Renal pelvis (tissue), 1 donor: ENCODE measurements at regions not wholly inside any gene's neighbourhood (a gene's known extent, or its start where the extent isn't known, plus 50 kb on each side); places are given as distances from the start of the nearest gene placed in this dataset.

Experiments
- DNase-seq: peaks from one replicate; pipeline ENCODE4 v3.0.0-alpha.2; 2013

- DNase-seq: no peak
These were observed 374.3 kb downstream of the DCAF12L2 start for GRCh38 chrX:125791787-125792186.

GRCh38 chrX:125810856-125811255 lies 355.2 kb downstream of the DCAF12L2 start:
- no peak for DNase-seq

- no peak for DNase-seq
These were observed 340.0 kb downstream of the DCAF12L2 start for GRCh38 chrX:125826080-125826479.

GRCh38 chrX:125826774-125827451 lies 339.2 kb downstream of the DCAF12L2 start:
- no peak for DNase-seq

- DNase-seq: no peak
These were observed 319.8 kb downstream of the DCAF12L2 start for GRCh38 chrX:125846271-125846670.

- DNase-seq: no peak
These were observed 315.4 kb downstream of the DCAF12L2 start for GRCh38 chrX:125850693-125851092.

GRCh38 chrX:125883169-125883568 lies 282.9 kb downstream of the DCAF12L2 start:
- no peak for DNase-seq

- no peak for DNase-seq
These were observed 271.1 kb downstream of the DCAF12L2 start for GRCh38 chrX:125894947-125895346.

- DNase-seq: no peak
These were observed 270.6 kb downstream of the DCAF12L2 start for GRCh38 chrX:125895518-125895917.

- no peak for DNase-seq
These were observed 239.8 kb downstream of the DCAF12L2 start for GRCh38 chrX:125926295-125926694.

GRCh38 chrX:125940985-125941384 lies 225.1 kb downstream of the DCAF12L2 start:
- no peak for DNase-seq

GRCh38 chrX:125947501-125947900 lies 218.6 kb downstream of the DCAF12L2 start:
- DNase-seq: no peak

- DNase-seq: no peak
These were observed 213.1 kb downstream of the DCAF12L2 start for GRCh38 chrX:125952973-125953372.

GRCh38 chrX:125953814-125954213 lies 212.3 kb downstream of the DCAF12L2 start:
- DNase-seq: peak; percentile 35

- DNase-seq: peak; percentile 4
These were observed 211.9 kb downstream of the DCAF12L2 start for GRCh38 chrX:125954236-125954635.

GRCh38 chrX:125977851-125978250 lies 188.2 kb downstream of the DCAF12L2 start:
- DNase-seq: no peak

GRCh38 chrX:125998432-125998831 lies 167.7 kb downstream of the DCAF12L2 start:
- peak; percentile 2 for DNase-seq

GRCh38 chrX:126027229-126027628 lies 138.9 kb downstream of the DCAF12L2 start:
- no peak for DNase-seq

- DNase-seq: no peak
These were observed 136.1 kb downstream of the DCAF12L2 start for GRCh38 chrX:126030021-126030420.

- no peak for DNase-seq
These were observed 102.1 kb downstream of the DCAF12L2 start for GRCh38 chrX:126063984-126064383.

- DNase-seq: no peak
These were observed 101.1 kb downstream of the DCAF12L2 start for GRCh38 chrX:126064901-126065541.

GRCh38 chrX:126065901-126066660 lies 100.0 kb downstream of the DCAF12L2 start:
- DNase-seq: no peak
